GM18858 (cell line): ENCODE measurements at regions not wholly inside any gene's neighbourhood (a gene's known extent, or its start where the extent isn't known, plus 50 kb on each side); places are given as distances from the start of the nearest gene placed in this dataset.
"Not testable (repeated sequence)": the region's sequence is repeated elsewhere in the genome, so short reads cannot be mapped to it uniquely, and the experiment has no call there.

ENCODE experiments used
- ATAC-seq: cut with Tn5 transposase; IDR thresholded peaks from one replicate; pipeline ENCODE4 v1.9.1; 2021; ENCODE audit not compliant: unreplicated experiment

DNA sequence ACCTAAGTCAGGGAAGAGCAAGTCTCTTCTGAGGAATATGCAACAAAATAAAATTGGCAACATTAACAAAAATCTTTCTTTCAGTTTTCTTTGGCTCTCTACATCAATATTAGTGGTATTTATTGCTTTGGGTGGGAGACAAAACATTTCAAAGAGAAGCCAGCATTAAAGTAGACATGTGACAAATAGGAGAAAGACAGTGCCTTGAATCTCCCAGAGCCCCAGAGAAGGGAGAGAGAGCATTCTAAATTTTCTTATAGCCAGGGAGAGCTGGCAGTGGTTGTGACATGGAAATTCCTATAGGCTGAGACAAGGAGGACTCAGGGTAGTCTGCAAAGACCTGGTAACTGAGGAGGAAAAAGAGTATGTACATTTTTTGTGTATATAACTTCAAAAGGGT is 79.4 kb upstream of the NREP start:
- no peak for ATAC-seq

GRCh38 chr5:111834926-111835599 is 78.1 kb upstream of the NREP start:
- no peak for ATAC-seq

DNA sequence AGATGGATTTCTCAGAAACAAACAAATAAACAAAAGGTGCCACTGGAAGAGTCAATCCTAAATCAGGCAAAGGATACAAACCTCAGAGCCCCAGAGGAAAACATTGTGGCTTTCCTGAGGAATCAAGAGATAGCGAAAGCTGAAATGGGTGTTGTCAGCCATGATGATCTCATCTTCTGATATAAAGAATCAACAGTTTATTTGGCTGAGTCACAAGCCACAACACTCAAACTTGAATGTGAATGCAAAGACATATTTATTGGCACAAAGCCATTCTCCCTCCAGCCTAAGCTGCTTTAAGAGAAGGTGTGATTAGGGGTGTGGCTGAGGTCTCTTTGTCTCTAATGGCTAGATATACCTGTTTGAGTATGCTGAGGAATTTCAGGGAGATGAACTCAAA is 73.3 kb upstream of the NREP start:
- no peak for ATAC-seq

DNA sequence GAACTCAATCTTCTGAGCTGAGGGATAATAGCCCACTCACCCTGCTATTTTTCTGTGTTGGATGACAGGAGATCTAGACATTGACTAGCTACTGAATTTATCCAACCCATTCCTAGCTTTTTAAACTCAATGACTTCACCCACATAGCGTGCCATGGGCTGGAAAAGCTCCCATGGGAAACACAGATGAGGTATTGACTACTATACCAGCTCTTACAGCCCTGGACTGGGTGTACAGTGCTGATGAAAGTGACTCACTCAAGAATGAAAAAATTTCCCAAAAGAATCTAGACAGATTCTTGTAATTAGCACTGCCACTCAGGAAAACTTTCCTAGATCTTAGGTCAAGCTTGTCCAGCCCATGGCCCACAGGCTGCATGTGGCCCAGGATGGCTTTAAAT is 72.7 kb upstream of the NREP start:
- no peak for ATAC-seq

- no peak for ATAC-seq
These were observed 69.1 kb upstream of the NREP start for GRCh38 chr5:111826064-111826463.

GRCh38 chr5:111820072-111820471 is 63.1 kb upstream of the NREP start:
- ATAC-seq = no peak

DNA sequence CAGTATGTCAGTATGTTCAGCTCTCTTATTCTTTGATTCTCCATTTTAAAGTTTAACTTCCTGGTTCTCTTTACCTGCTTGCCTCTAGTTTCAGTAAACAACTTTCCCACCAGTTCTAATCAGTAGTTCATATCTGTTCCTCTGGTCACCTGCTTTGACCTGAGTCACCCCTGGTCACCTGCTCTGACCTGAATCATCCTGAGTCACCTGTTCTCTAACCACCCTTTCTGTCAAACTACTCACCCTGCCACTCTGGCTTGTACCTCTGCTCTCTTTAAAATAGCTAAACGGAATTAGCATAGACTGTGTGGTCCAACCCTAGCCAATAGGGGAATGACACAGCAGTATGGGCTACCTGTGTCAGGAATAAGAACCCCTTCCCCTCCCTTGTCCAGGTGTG is 62.0 kb upstream of the NREP start:
- not testable (repeated sequence) for ATAC-seq

GRCh38 chr5:111813537-111813936 is 56.5 kb upstream of the NREP start:
- no peak for ATAC-seq

GRCh38 chr5:111810112-111810511 is 53.1 kb upstream of the NREP start:
- no peak for ATAC-seq
